ENCODE measurements at regions not wholly inside any gene's neighbourhood (a gene's known extent, or its start where the extent isn't known, plus 50 kb on each side); places are given as distances from the start of the nearest gene placed in this dataset.
"Not testable (repeated sequence)": the region's sequence is repeated elsewhere in the genome, so short reads cannot be mapped to it uniquely, and the experiment has no call there.

DNA sequence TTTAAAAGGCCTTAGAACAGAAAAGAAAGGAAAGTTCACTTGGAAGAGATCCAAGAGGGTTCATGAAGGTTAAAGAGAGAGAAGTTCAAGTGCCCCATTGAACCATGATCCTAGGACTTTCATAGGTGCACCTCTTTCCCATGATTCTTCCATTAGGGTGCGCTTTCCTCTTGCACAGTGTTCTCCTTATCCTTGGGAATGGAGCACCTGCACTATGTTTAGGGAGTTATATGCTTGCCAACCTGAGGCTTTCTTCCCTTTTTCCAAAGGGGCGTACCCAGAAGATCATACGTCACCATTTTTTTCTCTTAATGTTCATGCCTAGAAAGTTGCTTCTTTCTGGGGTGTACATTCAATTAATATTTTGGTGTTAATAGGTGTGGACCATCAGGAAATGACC is 908.0 kb upstream of the SORCS1 start:
- DNase-seq, result no peak
- in situ Hi-C loops (cut with HindIII; ENCODE audit: low pct_ligation_motif_present, low pct_unique_long_range_greater_than_20kb, low sequenced_read_pairs), result no loop called here

DNA sequence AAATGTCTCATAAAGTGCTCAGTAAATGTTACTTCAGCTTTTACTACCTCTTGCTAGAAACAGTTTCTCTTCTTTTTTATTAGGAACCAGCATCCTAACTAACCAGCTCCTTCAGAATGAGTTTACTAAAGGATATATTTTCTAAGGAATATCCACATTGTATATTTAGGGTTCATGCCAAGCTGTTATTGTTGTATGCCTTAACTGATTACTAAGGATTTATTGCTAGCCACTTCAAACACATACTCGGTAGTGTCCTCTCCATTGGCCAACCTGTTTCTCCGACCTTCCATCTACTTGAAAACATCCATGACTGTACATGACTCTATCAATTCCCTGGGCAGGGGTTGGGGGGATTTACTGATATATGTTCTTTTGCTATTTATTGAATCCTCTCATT is 906.3 kb upstream of the SORCS1 start:
- no peak for DNase-seq
- in situ Hi-C loops (cut with HindIII; ENCODE audit: low pct_ligation_motif_present, low pct_unique_long_range_greater_than_20kb, low sequenced_read_pairs), result no loop called here

DNA sequence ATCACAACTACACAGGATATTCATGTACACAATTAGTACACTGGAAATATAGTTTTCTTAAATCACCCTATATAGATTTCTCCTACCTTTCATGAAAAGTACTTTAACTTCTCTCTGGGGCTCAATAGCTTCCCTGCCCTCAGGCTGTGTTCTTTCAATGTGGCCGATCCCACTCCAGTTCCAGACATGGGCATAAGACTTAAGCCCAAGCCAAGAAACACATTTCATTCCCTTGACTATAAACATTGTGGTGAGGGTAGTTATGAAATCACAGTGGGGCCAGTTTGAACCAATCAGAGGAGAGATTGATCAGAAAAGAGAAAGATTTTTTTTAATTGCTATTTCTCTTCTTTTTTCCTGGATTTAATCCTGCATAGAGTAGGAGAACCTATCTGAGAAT is 904.6 kb upstream of the SORCS1 start:
- in situ Hi-C loops (cut with HindIII; ENCODE audit: low pct_ligation_motif_present, low pct_unique_long_range_greater_than_20kb, low sequenced_read_pairs), result no loop called here

DNA sequence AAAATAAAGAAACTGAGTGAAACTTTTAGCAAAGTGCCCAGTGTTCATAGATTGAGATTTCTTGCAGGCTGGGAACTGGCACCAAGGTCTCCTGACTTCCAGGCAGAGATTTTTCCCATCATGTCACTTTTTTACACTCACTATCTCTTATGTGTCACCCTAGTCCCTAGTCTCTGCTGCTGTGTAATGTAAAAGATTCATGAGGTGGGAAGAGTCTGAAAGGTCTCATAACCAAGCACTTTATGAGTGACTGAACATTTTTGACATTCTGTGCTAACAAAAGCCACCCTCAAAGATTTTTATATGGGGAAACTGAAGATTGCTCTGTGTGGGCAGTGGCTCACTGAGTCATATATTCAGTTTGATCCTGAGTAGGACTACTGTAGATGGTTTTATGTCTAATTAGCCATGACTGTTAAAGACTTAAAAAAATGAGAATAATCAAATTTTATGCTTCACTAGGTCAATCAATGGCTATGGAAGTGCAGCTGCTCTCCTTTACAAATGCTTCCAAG is 900.3 kb upstream of the SORCS1 start:
- in situ Hi-C loops (cut with HindIII; ENCODE audit: low pct_ligation_motif_present, low pct_unique_long_range_greater_than_20kb, low sequenced_read_pairs), result no loop called here

More for the DNA sequence above, 904.6 kb upstream of the SORCS1 start:
- DNase-seq, result no peak

DNA sequence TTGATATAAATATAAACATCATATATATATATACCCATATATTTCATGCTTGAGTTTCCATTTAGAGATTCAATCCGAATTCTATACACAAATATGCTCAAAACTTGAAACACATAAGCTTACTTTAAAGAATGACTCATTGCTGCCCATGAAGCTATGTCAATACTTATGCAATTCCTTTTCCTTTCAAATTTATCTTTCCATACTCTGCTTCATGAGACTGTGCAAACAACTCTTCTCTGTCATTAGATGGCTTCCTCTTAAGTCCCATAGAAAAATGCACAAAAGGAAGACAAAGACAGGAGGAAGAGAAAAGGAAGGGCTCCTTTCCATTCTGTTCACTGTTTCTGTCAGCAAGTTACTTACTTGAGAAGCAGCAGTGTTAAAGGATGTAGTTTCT is 895.7 kb upstream of the SORCS1 start:
- DNase-seq, result no peak
- in situ Hi-C loops (cut with HindIII; ENCODE audit: low pct_ligation_motif_present, low pct_unique_long_range_greater_than_20kb, low sequenced_read_pairs), result no loop called here

More for the DNA sequence above, 900.3 kb upstream of the SORCS1 start:
- no peak for DNase-seq

DNA sequence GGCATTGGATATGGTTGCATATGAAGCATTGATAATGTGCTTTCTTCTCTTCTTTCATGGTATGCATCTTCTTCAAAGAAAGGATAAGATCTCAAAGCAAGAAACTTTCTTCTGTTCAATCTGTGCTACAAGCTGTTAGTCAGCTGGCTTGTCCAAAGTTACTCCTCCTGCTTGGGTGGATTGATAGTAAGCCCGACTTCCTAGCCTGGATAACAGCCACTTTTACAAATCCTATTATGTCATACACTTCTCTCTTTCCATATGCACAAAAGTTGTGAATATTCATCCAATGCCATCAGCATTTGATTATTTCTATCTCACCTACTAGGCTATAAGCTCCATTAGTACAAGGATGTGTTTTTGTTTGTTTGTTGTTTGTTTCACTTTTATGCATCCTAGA is 891.0 kb upstream of the SORCS1 start:
- no peak for DNase-seq
- in situ Hi-C loops (cut with HindIII; ENCODE audit: low pct_ligation_motif_present, low pct_unique_long_range_greater_than_20kb, low sequenced_read_pairs), result no loop called here

DNA sequence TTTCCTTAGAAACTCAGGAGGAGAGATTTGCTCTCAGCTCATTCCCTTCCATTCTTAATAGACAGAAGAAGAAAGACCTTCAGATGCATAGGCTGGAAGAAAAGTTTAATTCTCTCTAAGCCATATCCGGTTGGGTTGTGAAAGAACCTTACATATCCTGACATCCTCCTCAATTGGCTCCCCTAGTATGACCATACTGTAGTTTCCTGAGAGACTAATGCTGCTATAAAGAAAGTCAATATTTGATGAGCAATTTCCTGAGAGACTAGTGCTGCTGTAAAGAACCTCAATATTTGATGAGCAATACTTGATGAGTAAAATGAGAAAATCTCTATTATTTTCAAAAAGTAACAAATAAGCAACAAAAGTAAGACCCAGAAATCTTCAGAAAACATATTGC is 888.5 kb upstream of the SORCS1 start:
- DNase-seq, result no peak
- in situ Hi-C loops (cut with HindIII; ENCODE audit: low pct_ligation_motif_present, low pct_unique_long_range_greater_than_20kb, low sequenced_read_pairs), result no loop called here

DNA sequence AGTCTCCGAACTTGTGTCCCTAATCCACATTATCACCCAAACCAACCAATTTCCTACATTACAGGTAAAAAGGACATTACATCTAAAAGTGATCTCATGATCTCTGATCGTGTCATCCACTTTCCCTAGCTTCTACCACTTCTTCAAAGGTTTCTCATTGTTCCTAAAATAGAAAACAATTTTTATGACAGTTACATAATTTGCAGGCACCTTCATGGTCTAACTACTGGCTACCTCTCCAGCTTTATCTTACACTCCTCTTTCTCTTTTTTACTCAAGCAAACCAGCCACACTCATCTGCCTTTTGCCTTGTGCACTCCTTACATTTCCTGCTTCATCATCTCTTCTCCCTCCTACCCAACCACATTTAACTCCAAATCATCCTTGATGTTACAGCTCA is 886.7 kb upstream of the SORCS1 start:
- DNase-seq, result no peak
- in situ Hi-C loops (cut with HindIII; ENCODE audit: low pct_ligation_motif_present, low pct_unique_long_range_greater_than_20kb, low sequenced_read_pairs), result no loop called here

DNA sequence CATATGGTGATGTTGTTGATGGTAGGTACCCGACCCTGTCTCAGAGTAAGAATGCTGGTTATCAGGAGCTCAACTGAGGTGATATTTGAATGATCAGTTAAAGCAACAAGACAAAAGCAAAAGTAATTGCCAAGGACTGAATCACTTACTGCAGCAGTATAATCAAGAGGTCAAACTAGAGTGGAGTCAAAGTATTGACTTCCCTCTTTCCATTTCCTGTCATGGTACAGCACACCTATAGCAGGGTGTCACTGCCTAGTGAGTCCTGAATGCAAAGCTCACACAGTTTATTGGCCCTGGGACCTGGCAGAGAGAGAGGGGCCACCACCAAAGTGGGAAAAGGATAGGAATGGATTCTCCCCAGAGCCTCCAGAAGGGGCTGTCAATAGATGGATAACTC is 886.1 kb upstream of the SORCS1 start:
- DNase-seq, result no peak
- in situ Hi-C loops (cut with HindIII; ENCODE audit: low pct_ligation_motif_present, low pct_unique_long_range_greater_than_20kb, low sequenced_read_pairs), result no loop called here

DNA sequence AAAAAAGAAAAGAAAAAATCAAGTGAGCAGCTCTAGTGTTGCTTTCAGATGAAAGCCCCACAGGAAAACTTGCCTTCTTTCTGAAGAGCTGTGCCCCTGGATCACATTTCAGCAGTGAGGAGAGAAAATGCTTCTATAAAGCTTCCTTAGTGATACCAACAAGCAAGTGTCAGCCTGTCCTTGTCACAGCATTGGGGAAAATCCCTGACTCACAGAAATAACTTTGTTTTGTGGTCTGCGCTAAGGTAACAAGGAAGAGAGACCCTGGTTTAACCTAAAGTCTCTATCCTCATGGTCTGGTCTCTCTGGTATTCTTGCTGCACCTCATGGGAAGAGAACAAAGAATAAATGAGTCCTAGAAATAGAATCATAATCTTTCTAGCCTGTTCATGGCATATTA is 885.2 kb upstream of the SORCS1 start:
- no peak for DNase-seq
- in situ Hi-C loops (cut with HindIII; ENCODE audit: low pct_ligation_motif_present, low pct_unique_long_range_greater_than_20kb, low sequenced_read_pairs), result no loop called here

DNA sequence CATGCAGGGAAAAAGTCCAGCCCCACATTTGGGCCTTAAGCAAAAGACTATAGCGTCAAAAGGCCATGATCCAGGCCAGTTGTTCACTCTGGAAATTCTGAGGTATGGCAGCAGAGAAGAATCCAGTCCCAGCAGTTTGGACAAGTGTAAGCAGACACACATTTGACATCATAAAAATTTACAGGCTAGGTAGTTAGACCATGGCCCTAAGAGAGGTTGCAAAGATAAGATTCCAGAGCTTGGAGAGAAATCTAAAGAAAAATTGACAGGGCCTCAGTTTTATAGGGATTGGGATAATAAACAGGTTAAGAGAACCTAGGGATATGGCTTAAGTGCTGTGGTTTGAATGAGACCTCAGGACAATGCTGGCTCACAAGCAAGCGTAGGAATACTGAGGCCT is 884.4 kb upstream of the SORCS1 start:
- no peak for DNase-seq
- in situ Hi-C loops (cut with HindIII; ENCODE audit: low pct_ligation_motif_present, low pct_unique_long_range_greater_than_20kb, low sequenced_read_pairs), result no loop called here

DNA sequence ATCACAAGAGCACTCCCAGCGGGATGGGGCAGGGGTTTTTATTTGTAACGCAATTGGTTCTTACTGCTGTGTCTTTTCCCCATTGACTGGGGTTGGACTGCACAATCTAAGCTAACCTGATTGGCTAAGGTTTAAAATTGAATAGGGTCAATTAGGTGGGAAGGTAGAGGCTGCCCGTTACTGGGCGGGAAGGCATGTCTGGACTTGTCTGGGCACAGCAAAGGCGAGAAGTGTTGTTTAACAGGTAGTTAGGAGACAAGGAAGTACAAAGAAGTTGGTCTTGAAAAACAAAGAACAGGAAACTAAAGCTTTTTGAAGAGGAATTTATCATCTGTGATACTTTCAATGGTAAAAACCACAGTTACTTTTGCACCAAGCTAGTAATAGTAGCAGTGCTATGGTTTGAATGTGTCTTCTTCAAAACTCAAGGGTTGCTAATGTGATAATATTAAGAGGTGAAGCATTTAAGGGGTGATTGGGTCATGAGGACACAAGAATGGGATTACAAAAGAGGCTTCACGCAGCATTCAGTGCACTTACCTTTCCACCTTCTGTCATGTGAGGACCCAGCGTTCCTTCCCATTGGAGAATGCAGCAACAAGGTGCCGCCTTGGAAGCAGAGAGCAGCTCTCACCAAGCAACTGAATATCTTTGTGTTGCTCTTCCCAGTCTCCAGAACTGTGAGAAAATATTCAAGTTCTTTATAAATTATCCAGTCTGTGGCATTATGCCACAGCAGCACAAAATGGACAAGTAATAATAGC is 875.5 kb upstream of the SORCS1 start:
- in situ Hi-C loops (cut with HindIII; ENCODE audit: low pct_ligation_motif_present, low pct_unique_long_range_greater_than_20kb, low sequenced_read_pairs), result no loop called here
- DNase-seq, result no peak

DNA sequence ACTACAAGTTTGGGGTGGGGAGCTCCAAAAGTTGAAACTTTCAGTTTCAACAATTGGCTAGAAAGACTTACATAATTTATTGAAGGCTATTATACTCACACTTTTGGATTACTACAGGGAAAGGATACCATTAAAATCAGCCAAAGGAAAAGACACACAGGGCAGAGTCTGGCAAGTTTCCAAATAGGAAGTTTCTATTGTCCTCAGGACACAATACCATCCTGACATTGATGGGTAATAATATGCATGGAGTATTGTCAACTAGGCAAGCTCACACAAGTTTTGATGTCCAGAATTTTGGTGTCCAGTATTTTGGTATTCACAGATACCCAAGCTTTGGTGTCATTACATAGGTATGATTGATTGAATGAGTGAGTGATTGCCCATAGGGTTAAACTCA is 872.6 kb upstream of the SORCS1 start:
- DNase-seq, result no peak
- in situ Hi-C loops (cut with HindIII; ENCODE audit: low pct_ligation_motif_present, low pct_unique_long_range_greater_than_20kb, low sequenced_read_pairs), result no loop called here

DNA sequence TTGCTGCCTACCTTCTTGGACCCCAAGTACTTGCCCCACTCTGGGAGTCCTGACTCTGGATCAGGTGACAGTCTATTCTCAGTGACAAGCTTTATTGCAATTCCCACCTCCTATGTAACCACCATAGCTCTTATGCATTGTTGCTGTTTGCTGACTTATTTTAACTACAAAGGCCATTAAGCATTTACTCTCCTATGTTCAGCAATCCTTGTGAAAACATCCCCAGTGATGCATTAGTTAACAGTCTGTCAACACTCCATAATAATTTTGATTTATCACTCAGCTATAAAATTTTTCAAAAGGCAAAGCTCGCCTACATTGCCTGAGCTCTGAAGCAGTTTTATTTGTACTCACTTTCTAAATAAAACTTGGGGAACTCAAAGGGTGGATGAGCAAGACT is 871.8 kb upstream of the SORCS1 start:
- no peak for DNase-seq
- in situ Hi-C loops (cut with HindIII; ENCODE audit: low pct_ligation_motif_present, low pct_unique_long_range_greater_than_20kb, low sequenced_read_pairs), result no loop called here

DNA sequence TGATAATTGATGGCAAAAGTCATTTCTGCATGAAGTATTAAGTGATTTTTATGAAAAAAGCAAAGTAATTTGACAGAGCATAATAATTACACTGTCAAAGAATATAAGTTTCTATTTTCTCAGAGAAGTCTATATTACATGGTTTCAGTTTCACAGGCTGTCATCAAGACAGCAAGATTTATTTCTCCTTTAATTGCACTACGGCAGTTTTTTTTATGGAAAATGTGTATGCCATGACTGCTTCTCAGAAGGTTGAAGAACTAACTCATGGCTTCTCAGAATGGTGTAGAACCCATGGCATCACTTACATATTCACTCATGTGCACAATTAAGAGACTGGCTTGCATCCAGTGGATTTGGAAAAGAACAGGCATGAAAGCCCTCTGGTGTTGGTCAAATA is 870.3 kb upstream of the SORCS1 start:
- in situ Hi-C loops (cut with HindIII; ENCODE audit: low pct_ligation_motif_present, low pct_unique_long_range_greater_than_20kb, low sequenced_read_pairs), result no loop called here
- no peak for DNase-seq

DNA sequence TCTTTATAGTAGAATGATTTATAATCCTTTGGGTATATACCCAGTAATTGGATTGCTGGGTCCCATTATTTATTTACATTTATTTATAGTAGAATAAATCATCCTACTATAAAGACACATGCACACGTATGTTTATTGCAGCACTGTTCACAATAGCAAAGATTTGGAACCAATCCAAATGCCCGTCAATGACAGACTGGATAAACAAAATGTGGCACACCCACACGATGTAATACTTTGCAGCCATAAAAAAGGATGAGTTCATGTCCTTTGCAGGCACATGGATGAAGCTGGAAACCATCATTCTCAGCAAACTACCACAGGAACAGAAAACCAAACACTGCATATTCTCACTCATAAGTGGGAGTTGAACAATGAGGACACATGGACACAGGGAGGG is 869.0 kb upstream of the SORCS1 start:
- DNase-seq; in situ Hi-C loops (cut with HindIII; ENCODE audit: low pct_ligation_motif_present, low pct_unique_long_range_greater_than_20kb, low sequenced_read_pairs): not testable (repeated sequence)

DNA sequence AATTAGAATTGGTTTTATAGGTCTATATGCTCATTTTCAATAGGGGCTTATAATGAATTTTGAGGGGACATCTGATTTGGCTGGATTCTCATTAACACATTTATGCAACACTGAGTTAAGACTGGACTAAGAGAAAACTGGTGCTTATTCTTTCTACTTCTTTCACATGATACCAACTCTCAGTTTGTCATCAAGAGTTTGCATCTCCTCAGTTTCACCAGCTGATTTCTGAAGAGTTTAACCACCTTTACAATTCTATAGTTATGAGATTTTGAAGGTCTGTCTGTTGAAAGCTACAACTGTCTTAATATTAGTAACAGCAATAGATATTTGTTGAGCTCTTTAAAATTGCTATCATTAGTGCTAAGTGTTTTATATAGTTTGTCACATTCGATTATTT is 867.0 kb upstream of the SORCS1 start:
- no peak for DNase-seq
- in situ Hi-C loops (cut with HindIII; ENCODE audit: low pct_ligation_motif_present, low pct_unique_long_range_greater_than_20kb, low sequenced_read_pairs), result no loop called here

DNA sequence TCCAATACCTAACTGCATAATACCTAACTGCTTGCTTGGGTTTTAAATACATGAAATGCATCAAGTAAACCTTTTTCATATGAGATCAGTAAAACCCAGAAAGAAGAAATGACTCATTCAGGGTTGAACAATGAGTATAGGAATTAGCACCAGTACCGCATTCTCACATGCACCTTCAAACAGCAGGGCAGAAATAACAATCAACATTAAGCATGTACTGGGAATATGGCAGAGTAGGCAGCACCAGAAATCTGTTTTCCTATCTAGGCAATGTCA is 850.3 kb upstream of the SORCS1 start:
- in situ Hi-C loops (cut with HindIII; ENCODE audit: low pct_ligation_motif_present, low pct_unique_long_range_greater_than_20kb, low sequenced_read_pairs), result no loop called here
- DNase-seq, result no peak

DNA sequence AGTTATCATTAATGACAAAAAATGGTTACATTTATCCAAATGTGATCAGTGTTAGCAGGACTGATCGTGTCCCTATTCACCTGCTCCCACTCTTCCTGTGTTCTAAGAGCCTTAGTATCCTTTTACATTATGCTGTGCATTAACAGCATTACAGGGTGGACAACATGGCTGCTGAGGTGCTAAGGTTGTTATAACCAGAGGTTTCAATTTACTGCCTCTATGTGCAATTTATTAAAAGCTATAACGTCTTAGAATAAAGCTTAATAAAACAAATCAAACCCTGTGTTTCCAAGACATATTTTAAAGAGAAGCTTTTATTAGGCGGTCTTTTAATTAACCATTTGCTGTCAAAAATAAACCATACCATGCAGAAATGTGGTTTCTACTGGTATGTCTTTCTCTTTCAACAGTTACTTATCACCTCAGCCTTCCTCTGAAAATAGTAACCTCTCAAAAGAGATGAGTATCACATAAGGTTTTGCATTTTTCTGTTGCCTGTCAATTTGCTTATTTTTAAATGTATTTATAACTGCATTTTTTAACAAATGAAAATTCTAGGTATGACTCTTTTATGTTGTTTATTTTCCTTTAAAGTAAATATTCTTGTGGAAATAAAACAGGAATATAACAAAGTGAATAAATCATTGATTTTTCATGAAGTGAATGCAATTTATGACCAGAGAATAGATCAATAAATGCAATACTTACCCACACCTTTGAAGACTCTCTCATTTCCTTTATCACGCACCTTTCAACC is 849.8 kb upstream of the SORCS1 start:
- DNase-seq, result no peak
- in situ Hi-C loops (cut with HindIII; ENCODE audit: low pct_ligation_motif_present, low pct_unique_long_range_greater_than_20kb, low sequenced_read_pairs), result no loop called here

DNA sequence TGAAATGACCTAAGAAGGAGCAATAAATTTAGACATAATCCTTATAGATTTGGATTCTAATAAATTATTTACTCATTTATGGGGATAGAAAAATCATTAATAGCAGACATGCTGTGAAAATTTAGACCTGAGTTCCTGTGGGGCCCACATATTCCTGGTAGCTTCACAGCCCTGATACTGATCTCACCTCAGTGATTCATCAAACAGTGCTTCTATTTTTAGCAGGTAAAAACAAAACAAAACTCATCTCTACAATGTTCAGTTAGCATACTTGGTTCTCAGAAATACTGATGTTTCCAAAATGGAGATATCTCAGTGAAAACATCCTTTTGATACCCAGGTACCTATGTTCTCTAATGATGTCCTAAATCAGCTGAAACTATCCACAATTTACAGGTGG is 841.1 kb upstream of the SORCS1 start:
- DNase-seq, result no peak
- in situ Hi-C loops (cut with HindIII; ENCODE audit: low pct_ligation_motif_present, low pct_unique_long_range_greater_than_20kb, low sequenced_read_pairs), result no loop called here
